Right renal pelvis (tissue), 4 donors: ENCODE measurements at regions not wholly inside any gene's neighbourhood (a gene's known extent, or its start where the extent isn't known, plus 50 kb on each side); places are given as distances from the start of the nearest gene placed in this dataset.

Experiments
- DNase-seq, 4 donors: peaks; one replicate each; pipeline ENCODE4 v3.0.0-alpha.2; 2013; ENCODE audit warnings: low read depth in 4 of 4, low spot score in 3 of 4, missing footprints in 1 of 4

DNA sequence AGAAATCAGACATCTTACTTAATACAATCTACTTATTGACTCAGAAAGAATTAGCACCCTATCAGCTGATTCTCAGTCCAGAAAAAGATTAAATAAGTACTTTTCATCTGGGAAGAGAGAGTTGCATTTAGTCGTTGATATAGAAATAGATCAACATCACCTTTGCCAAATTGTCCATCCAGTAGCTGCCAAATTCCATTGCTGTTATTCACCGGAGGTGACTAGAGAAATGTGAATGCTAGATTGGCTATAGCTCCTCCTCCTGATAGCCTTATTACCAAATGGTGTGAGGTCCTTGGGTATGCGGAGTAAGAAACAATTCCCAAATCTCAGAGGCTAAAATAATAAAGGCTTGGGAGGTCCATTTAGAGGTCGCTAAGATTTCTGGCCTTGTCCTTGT is 723.3 kb upstream of the FLRT2 start:
- DNase-seq, result no peak

DNA sequence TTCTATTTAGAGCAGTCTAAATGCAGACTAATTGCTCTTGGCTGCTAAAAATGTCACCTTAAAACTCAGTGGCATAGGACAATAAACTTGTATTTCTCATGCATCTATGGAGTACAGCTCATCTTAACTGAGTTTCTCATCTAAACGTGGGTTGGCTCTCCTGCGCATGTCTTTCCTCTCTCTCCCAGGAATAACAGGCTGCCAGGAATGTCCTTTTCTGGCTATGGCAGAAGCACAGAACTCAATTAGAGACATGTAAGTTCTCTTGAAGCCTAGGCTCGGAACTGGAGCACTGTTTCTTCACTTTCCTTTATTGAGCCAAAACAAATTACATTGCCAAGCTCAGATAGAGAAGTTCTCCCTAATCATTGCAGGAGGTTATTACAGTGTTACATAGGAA is 722.3 kb upstream of the FLRT2 start:
- no peak for DNase-seq

DNA sequence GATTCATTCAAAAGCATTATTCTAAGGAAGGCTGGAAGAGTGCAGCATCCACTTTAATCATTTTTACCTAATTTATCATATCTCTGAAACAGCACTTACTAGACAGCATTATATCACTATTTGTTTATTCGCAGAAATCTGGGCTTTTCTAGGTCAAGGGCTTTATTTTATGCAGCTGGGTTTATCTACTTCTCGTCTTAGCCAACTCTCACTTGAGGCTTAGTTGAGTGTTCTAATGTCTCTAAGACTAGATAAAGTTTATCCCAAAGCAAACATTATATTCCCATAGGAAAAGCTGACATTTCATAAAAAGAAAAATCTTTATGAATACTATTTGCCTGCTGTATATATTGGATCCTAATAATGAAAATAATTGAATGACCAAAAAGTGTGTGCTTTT is 720.8 kb upstream of the FLRT2 start:
- no peak for DNase-seq

DNA sequence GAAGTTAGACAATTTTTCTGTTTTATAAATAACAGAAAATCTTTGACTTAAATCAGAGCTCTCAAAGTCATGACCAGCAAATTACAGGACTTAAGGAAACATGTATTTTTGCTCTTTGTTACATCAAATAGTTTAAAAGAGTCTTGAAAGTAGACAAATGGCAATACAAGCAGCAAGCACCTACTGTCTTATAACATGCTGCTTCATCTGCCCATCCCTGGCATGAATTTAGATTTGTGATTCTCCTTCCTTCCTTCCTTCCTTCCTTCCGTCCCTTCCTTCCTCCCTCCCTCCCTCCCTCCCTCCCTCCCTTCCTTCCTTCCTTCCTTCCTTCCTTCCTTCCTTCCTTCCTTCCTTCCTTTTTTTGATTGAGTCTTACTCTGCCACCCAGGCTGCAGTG is 715.6 kb upstream of the FLRT2 start:
- DNase-seq, result no peak

DNA sequence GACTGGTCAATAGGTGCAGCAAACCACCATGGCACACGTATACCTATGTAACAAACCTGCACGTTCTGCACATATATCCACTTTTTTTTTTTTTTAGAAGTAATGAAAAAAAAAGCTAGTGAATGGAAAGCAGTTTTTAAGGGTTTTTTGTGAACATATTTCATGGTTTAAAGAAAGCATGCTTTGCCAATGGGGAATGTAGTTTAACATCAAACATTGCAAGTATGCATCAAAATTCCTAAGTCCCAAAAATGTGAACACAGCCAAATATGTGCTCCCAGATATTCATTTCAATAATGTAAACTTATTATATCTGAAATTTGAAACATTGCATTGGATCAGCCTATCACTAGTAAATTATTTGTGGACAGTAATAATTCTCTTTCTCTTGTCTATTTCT is 710.4 kb upstream of the FLRT2 start:
- DNase-seq, result no peak

DNA sequence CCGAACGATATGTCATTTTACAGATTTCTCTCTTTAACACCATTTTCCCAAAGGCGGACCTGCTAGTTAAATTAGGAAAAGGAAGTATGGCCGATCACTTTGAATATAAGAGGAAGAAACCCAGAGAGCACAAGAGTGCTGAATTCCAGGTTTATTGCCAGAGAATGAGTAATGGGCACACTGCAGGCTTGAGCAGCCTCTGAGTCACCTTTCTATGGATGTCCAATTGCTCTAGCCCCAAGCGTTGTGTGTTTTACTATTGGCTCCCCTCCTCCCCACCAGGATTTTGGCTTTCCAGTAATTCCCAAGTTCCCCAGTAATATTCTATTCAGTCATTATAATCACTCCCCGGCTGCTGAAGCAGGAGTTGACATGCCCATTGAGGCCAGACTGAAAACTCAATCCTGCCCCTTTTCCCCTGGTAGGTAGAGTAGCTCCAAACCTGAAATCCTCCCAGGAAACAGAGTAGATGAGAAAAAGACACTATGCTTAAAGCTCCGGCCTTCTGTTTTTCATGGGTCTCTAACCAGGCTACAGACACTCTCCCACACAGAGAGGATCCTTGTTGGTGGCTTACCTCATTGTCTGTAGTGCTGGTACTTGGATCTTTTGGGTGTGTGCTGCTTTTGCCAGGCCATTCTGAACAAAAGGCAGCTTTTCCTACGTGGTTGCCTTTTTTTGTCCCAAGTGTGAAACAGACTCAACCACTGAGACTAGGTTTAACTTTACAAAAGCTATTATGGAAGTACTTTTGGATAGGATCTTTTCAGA is 704.3 kb upstream of the FLRT2 start:
- DNase-seq, result no peak

DNA sequence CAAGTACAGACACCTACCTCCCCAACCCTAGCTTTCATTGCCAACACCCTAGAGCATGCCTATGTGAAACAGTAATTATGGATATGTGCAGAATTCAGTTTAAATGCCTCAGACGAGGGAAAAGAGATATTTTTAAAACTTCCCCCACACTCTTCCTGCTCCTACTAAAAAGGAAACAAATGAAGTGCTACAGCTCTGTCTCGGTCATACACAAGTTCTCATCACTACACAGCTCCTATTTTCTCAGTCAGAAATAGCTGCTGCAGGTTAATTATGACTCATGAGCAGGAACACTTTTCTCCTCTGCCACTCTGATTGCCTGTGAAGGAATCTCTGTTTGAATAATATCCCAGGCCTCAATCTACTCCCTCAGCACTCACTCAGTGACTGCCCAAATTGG is 703.6 kb upstream of the FLRT2 start:
- no peak for DNase-seq

DNA sequence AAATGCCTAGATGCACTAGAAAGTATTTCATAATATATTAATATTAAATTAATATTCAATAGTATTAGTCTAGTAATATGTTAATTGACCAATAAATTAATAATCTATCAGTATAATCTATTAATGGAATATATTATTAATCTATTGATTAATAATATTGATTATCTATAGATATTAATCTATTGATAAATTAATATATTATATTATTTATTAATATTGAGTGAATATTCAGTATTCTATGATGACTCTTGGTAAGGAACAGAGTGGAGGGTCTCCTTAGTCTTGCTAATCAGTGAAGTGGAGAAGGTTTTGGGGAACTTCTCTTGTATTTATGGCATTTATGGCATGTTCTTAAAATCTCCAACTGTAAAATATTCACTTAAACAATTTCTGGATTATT is 679.3 kb upstream of the FLRT2 start:
- DNase-seq, result no peak

DNA sequence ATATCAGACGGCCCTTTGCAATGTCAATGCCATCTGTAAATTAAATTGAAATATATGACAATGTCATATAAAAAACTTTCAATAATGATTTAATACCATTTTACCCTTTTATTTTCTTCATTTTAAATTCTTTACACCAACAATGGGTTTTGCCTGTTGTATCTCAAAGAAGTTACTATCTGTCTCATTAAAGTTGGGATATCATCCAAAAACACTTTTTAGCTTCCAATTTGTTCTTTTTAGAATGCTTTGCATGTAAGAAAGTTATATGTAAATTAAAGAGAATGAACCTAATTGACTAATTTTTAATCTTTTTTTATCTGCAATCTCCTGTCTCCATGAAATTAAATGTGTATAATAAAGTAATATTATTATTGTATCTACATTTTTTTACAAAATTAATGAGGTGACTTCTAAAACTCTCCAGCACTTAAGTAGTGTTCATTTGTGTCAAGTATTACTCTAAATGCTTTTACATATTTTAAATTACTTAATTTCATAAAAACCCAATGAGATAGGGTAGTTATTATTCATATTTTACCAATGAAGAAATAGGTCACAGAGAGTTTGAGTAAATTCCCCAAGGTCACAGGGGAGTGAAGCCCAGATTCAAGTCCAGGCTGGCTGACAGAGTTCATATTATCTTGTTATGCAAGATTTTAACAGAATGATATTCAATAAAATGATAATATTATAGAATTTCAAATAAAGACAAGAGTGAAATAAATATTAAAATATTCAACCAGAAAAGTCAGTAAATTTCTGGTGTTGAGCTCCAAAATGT is 673.0 kb upstream of the FLRT2 start:
- no peak for DNase-seq

DNA sequence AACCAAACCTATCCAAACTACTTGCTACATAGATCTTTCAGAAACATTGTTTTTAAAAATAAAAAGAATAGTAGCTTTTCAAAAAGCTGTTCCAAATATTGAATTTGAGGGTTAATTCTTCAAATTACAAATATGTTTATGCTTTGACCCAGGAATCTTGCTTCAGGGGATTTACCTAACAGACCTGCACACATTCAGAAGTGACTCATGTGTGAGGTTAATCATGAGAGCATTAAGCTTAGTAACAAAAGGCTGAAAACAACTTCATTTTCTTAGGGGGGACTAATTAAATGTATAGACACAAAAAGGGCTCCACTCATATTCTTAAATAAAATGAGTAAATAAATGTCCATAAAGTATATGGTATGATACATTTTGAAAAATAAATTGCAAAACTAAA is 672.4 kb upstream of the FLRT2 start:
- DNase-seq, result no peak

DNA sequence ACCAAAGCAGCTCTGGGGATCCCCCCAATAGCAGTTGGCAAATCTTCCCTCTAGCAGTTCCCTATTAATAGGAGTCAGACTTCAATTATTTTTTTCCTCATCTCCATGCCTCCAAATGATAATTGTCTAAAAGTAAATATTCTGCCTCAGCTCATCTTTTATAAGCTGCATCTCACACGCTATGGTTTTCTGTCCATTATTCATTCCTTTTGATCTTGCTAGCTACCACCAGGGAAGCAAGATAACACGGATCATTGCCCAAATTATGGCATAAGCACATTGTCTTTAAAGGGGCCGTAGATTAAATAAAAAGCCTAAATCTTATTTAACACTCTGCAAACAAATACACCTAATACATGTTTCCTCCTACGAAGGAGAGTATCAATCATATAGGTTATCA is 670.8 kb upstream of the FLRT2 start:
- no peak for DNase-seq

DNA sequence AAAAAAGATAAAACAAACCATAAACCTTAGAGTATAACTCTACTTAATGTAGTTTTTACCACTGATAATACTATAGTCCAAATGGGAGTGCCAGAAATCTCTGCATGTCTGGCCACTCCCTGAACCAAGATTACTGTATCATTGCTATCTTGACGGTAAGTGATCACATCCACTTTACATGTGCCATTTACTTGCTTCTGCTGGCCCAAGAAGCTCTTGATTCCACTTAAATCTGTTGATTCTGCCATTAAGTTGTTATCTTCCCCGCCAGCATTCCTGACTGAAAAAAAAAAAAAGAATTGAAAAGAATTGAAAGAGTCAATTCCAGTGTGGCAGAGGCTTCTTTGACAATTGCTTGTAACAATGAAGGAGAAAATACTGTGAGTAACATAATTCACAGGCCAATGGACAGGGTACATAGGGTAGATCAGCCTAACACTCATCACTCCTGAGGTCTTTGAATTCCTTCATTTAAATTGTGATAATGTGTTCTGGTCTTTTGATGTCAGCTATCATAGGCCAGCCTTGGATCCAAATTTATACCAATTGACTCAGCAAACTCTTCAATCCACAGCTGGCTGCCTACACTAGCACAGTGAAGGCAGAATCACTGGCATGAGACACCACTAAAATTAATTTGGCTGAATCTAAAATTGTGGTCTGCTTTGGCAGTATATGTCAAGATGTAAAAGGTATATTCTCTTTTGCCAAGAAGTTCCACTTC is 665.2 kb upstream of the FLRT2 start:
- no peak for DNase-seq

DNA sequence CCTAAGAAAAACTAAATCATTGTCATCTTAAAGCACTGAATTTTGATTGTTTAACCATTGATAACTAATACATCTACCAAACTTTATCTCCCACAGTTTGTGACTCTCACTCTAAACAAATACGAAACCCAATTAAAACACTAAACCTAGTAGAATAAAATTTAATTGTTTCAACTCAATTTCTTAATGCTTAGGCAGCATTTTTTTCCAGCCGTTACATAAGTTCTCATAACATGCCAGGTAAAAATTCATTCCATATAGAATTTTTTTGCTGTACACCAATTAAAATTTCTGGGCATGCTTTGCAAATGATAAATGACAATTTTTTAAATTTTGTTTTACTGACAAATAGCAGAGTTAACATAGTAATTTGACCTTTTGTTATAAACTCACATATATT is 658.2 kb upstream of the FLRT2 start:
- no peak for DNase-seq

DNA sequence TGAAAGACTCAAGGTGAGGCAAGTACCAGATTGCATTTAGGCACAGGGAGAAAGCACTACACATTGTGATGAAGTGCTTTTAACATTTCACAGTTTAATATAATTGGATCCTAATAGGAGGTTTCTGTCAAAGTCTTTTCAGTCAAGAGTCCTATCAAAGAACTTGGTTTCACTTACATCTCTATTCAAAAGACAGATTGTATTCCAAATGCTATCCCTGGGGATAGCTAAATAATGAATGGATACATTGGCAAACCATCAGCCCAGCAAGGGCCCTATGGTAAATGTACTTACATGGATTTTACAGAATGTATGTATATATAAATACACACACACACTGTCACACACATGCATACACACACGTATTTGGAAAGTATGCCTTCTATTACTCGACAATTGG is 655.5 kb upstream of the FLRT2 start:
- DNase-seq, result no peak

DNA sequence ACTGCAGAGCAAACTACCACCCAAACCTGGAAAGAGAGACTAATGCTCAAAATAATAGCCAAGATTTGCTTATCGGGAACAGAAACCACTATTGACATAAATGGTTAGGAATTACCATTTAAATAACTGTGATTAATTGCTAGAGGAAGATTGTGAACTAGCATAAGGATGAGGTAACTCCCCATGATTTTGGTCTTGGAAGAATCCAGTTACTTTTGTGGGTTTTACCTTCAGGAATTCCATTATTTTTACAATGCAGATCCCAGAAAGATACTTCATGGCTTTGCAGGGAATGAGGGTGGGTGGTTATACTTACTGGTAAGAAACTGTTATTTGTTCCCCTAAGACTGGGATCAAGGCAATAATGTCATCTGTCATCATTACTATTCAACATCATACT is 652.9 kb upstream of the FLRT2 start:
- DNase-seq, result no peak

DNA sequence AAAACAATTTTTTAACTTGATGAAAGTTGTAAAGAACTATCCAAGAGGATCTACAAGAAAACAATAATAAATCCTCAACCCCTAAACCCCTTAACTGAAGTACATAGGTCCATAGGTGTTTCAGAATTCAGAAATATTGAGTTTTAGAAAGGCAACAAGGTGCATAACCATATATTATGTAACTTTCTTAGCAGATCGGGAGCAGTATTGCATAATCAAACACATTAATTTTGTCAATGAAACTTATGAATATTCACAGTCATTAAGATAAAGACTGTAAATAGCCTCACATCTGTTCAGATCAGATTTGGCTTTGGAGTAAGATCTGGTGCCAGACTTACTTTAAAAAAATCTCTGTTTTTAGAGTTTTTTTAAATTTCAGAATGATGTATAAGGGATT is 647.1 kb upstream of the FLRT2 start:
- DNase-seq, result no peak

DNA sequence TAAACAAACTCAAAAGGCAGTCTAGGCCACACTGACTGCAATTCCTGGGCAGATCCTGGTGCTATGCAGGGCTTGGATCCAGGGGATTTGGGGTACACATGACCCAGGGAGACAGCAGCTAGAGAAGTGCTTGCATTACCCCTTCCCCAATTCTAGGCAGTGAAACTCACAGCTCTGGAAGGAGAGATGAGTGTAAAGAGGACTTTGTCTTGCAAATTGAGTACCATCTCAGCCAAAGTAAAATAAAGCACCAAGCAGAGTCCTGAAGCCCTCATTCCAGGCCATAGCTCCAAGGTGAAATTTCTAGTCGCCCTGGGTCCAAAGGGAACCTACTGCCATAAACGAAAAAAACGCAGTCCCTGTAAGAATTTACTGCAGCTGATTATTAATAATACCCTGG is 644.9 kb upstream of the FLRT2 start:
- no peak for DNase-seq

DNA sequence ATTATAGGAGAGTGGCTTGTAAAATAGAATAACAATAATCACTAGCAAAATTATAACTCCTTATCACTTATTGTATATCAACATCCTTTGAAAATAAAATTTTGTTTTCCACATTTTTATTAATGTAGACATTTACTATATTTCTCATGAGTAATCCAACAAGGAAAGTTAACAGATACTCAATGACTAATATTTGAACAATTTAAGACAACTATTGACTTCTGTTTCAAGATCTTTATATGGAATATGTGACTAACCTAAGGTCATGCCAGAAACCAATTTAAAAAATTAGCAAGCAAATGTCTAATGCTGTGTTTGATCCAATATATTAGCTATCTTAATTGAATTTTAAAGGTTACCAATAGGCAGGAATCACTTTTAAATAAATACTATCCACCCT is 638.5 kb upstream of the FLRT2 start:
- DNase-seq, result no peak

DNA sequence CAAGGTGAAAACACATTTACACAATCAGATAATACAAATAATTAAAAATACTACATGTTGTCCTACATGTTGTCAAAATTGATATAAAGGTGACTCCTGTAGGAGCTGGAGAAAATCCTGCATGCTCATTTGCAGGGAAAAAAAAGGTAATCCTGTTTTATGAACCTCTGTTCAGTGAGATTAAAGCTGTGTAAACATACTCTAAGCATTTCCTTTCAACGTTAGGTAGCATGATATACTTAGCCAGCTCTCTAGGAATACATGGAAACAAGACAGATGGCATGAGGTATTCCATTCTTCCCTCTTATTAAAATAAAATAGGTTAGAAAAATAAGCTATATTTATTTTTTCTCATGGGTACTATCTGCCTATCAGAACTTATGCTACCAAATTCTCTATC is 635.7 kb upstream of the FLRT2 start:
- DNase-seq, result no peak

DNA sequence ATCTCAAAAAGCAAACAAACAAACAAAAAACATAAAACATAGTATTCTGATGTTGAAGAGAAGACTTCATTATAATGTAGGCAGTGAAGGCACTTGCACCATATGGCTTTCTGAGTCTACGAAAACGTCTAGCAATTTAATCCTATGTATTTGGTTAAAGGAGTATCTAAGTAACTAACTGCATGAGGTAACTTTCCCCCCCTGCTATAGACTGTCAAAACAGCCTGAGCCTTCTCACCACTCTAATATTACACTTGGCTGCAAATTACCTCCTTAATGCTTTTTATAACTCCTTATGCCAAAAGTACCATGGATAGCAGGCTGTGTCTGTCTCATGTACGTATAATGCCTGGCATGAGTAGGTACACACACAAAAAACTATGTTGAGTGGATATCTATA is 607.6 kb upstream of the FLRT2 start:
- DNase-seq, result no peak

DNA sequence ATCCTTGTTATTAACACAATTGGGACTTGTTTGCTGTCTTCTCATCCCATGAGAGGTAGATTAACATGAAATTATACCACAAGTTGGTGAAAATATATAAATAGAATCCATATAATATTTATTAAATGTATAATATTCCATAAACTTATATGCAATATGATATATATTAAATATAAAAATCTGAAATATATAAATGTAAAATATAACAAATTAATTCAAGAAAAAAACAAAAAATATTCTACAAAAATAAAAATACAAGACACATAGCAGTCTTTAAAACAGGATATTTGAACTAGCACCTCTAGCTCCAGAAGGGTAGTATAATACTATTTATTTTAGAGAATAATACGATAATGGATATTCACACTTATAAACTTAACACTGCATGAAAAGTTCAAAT is 603.3 kb upstream of the FLRT2 start:
- no peak for DNase-seq
